Endodermal cell (in vitro differentiated cells): ENCODE measurements at regions not wholly inside any gene's neighbourhood (a gene's known extent, or its start where the extent isn't known, plus 50 kb on each side); places are given as distances from the start of the nearest gene placed in this dataset.

ENCODE experiments used
- DNase-seq: peaks from one replicate; pipeline ENCODE4 v3.0.0-alpha.2; 2017
- H3K27ac ChIP-seq: 2 replicates; pipeline ENCODE4 v1.5.1; 2013; ENCODE audit warnings: mild to moderate bottlenecking, low read depth, low read length, moderate library complexity
- H3K27me3 ChIP-seq: 2 replicates; pipeline ENCODE4 v1.6.1; 2013; ENCODE audit warnings: mild to moderate bottlenecking, low read length, moderate library complexity; ENCODE audit not compliant: insufficient read depth, control insufficient read depth, poor library complexity, severe bottlenecking
- H3K36me3 ChIP-seq: 2 replicates; pipeline ENCODE4 v1.7.0; 2013; ENCODE audit warnings: mild to moderate bottlenecking, low read length, moderate library complexity; ENCODE audit not compliant: control insufficient read depth, insufficient read depth
- H3K4me1 ChIP-seq: one replicate; pipeline ENCODE4 v1.7.0; 2013; ENCODE audit warnings: low read length; ENCODE audit not compliant: control insufficient read depth, insufficient read depth
- H3K4me3 ChIP-seq: 2 replicates; pipeline ENCODE4 v1.5.1; 2013; ENCODE audit warnings: mild to moderate bottlenecking, low read length, moderate library complexity
- H3K9ac ChIP-seq: 2 replicates; pipeline ENCODE4 v1.6.1; 2013; ENCODE audit warnings: mild to moderate bottlenecking, low read length, moderate library complexity; ENCODE audit not compliant: poor library complexity, severe bottlenecking; ENCODE audit errors: extremely low read depth
- H3K9me3 ChIP-seq: 2 replicates; pipeline ENCODE4 v1.6.1; 2013; ENCODE audit warnings: mild to moderate bottlenecking, low read length, moderate library complexity; ENCODE audit not compliant: control insufficient read depth
- H3K27ac Mint-ChIP-seq: 2 replicates; pipeline ENCODE4 v1.8.0; 2020; ENCODE audit warnings: mixed read lengths
- H3K27me3 Mint-ChIP-seq: 2 replicates; pipeline ENCODE4 v1.8.0; 2021; ENCODE audit warnings: mild to moderate bottlenecking, mixed read lengths; ENCODE audit not compliant: insufficient read depth
- H3K36me3 Mint-ChIP-seq: 2 replicates; pipeline ENCODE4 v1.8.0; 2020; ENCODE audit warnings: low read depth, mixed read lengths
- H3K4me1 Mint-ChIP-seq: 2 replicates; pipeline ENCODE4 v1.8.0; 2020; ENCODE audit warnings: mixed read lengths
- H3K4me3 Mint-ChIP-seq: 2 replicates; pipeline ENCODE4 v1.8.0; 2020; ENCODE audit warnings: mild to moderate bottlenecking, moderate library complexity, mixed read lengths
- H3K9me3 Mint-ChIP-seq: 2 replicates; pipeline ENCODE4 v1.8.0; 2020; ENCODE audit warnings: mild to moderate bottlenecking, mixed read lengths
- CTCF ChIP-seq: fragments of 200-600 bp; sonication (generic); conservative IDR thresholded peaks from 2 replicates; pipeline ENCODE4 v1.5.0; 2021; ENCODE audit warnings: antibody characterized with exemption, mild to moderate bottlenecking
- WGBS, 2 experiments: methylation state at CpG; one replicate each; pipeline versions ENCODE4 v1.1.5 to v1.1.7; 2013; ENCODE audit warnings: missing lambda C conversion rate in 2 of 2, mixed read lengths in 1 of 2; ENCODE audit not compliant: insufficient coverage in 1 of 2, insufficient read length in 1 of 2; 5-methylcytosine and 5-hydroxymethylcytosine counted together

- no peaks in the 10 kb centered on the region for H3K36me3 ChIP-seq
- H3K9me3 Mint-ChIP-seq: no peaks in the 10 kb centered on the region
- no peak overlapping the region for H3K9ac ChIP-seq
- H3K4me3 ChIP-seq: no peak overlapping the region
- no peak for TF ChIP-seq CTCF
- no peaks in the 10 kb centered on the region for H3K9me3 ChIP-seq
- no peak for DNase-seq
- no peaks in the 10 kb centered on the region for H3K36me3 Mint-ChIP-seq
- WGBS, 2 experiments: 78% methylated on average over 1 of the region's 2 CpGs; no CpG with 5 or more reads in 1 of the 2 experiments
- no peaks in the 10 kb centered on the region for H3K4me1 ChIP-seq
- H3K27ac Mint-ChIP-seq: no peak overlapping the region
- no peak overlapping the region for H3K4me3 Mint-ChIP-seq
- no peaks in the 10 kb centered on the region for H3K27me3 Mint-ChIP-seq
- no peak overlapping the region for H3K27ac ChIP-seq
- no peaks in the 10 kb centered on the region for H3K4me1 Mint-ChIP-seq
- no peaks in the 10 kb centered on the region for H3K27me3 ChIP-seq
Observed at GRCh38 chr21:38597421-38597820, 99.1 kb upstream of the ERG start.

- TF ChIP-seq CTCF: no peak
- no peak overlapping the region for H3K27ac Mint-ChIP-seq
Observed at GRCh38 chr21:38598413-38598812, 100.1 kb upstream of the ERG start.

GRCh38 chr21:38599381-38599975 lies 101.2 kb upstream of the ERG start:
- no peak for DNase-seq
- H3K9me3 Mint-ChIP-seq: no peaks in the 10 kb centered on the region
- no peaks in the 10 kb centered on the region for H3K9me3 ChIP-seq
- no peaks in the 10 kb centered on the region for H3K4me1 Mint-ChIP-seq
- H3K27ac ChIP-seq: no peak overlapping the region
- H3K27me3 ChIP-seq: no peaks in the 10 kb centered on the region
- H3K4me3 ChIP-seq: no peak overlapping the region
- no peak overlapping the region for H3K4me3 Mint-ChIP-seq
- no peak for TF ChIP-seq CTCF
- 92 to 100% methylated on average over 1 to 8 of the region's 8 CpGs for WGBS, 2 experiments
- H3K36me3 ChIP-seq: no peaks in the 10 kb centered on the region
- H3K27ac Mint-ChIP-seq: no peak overlapping the region
- no peaks in the 10 kb centered on the region for H3K4me1 ChIP-seq
- H3K36me3 Mint-ChIP-seq: no peaks in the 10 kb centered on the region
- H3K9ac ChIP-seq: no peak overlapping the region
- H3K27me3 Mint-ChIP-seq: peaks cover 3% of the 10 kb centered on the region

More at GRCh38 chr21:38598413-38598812, 100.1 kb upstream of the ERG start:
- Histone ChIP-seq H3K9ac (no peak overlapping the region), H3K27me3 (no peaks in the 10 kb centered on the region), H3K36me3 (no peaks in the 10 kb centered on the region), H3K4me1 (no peaks in the 10 kb centered on the region), H3K27ac (no peak overlapping the region), H3K4me3 (no peak overlapping the region), H3K9me3 (no peaks in the 10 kb centered on the region)
- H3K4me3 Mint-ChIP-seq: no peak overlapping the region
- peaks cover 3% of the 10 kb centered on the region for H3K27me3 Mint-ChIP-seq
- WGBS, 2 experiments: 94 to 100% methylated on average over 2 to 4 of the region's 5 CpGs
- no peak for DNase-seq
- H3K9me3 Mint-ChIP-seq: no peaks in the 10 kb centered on the region
- no peaks in the 10 kb centered on the region for H3K4me1 Mint-ChIP-seq
- H3K36me3 Mint-ChIP-seq: no peaks in the 10 kb centered on the region
